RWPE2 (cell line): ENCODE measurements at regions not wholly inside any gene's neighbourhood (a gene's known extent, or its start where the extent isn't known, plus 50 kb on each side); places are given as distances from the start of the nearest gene placed in this dataset.
"Not testable (repeated sequence)": the region's sequence is repeated elsewhere in the genome, so short reads cannot be mapped to it uniquely, and the experiment has no call there.

Source experiments
- ATAC-seq: fragments of 200-7000 bp; cut with Tn5 transposase; 3 replicates; pipeline ENCODE4 v1.9.1; 2021; ENCODE audit warnings: low read depth
- DNase-seq: peaks from one replicate; pipeline ENCODE4 v3.0.0-alpha.2; 2020; ENCODE audit warnings: low spot score
- H3K27ac ChIP-seq: fragments of 450-650 bp; 2 replicates; pipeline ENCODE4 v1.5.1; 2017; ENCODE audit warnings: mild to moderate bottlenecking; ENCODE audit not compliant: poor library complexity, severe bottlenecking
- H3K27me3 ChIP-seq: fragments of 250-450 bp; sonication (Bioruptor Pico); 2 replicates; pipeline ENCODE4 v1.5.1; 2021; ENCODE audit warnings: mild to moderate bottlenecking, moderate library complexity; ENCODE audit not compliant: insufficient read depth, poor library complexity, severe bottlenecking
- H3K36me3 ChIP-seq: fragments of 250-450 bp; sonication (Bioruptor Pico); 2 replicates; pipeline ENCODE4 v1.5.1; 2020; ENCODE audit warnings: low read depth, mild to moderate bottlenecking, moderate library complexity
- H3K4me1 ChIP-seq: fragments of 250-450 bp; sonication (Bioruptor Pico); 2 replicates; pipeline ENCODE4 v1.5.1; 2021; ENCODE audit warnings: mild to moderate bottlenecking, moderate library complexity; ENCODE audit not compliant: insufficient read depth, poor library complexity, severe bottlenecking
- H3K4me3 ChIP-seq: fragments of 250-450 bp; sonication (Bioruptor Pico); 2 replicates; pipeline ENCODE4 v1.5.1; 2021; ENCODE audit warnings: mild to moderate bottlenecking, moderate library complexity; ENCODE audit not compliant: severe bottlenecking
- H3K9me3 ChIP-seq: fragments of 250-450 bp; sonication (Bioruptor Pico); 2 replicates; pipeline ENCODE4 v1.5.1; 2021; ENCODE audit warnings: mild to moderate bottlenecking, moderate library complexity; ENCODE audit not compliant: severe bottlenecking
- CTCF ChIP-seq: fragments of 450-650 bp; IDR thresholded peaks from one replicate; pipeline ENCODE4 v1.5.1; 2017; ENCODE audit warnings: mild to moderate bottlenecking, moderate library complexity; ENCODE audit not compliant: poor library complexity, severe bottlenecking

DNA sequence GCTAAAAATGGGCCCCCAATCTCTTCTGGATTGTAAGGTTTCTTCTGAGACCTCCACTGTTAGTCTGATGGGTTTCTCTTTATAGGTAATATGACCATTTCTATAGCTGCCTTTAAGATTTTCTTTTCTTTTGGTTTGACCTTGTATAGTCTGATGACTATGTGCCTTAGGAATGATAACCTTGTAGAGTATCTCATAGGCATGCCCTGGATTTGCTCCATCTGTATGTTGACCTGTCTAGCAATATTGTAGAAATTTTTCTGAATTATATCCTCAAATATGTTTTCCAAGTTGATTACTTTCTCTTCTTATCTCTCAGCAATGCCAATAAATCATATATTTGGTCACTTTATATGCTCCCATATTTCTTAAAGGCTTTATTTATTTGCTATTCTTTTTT is 1403.8 kb upstream of the GOT2 start:
- no peak overlapping the region for H3K4me3 ChIP-seq
- peaks cover 6% of the 10 kb centered on the region for H3K9me3 ChIP-seq
- no peak overlapping the region for H3K27ac ChIP-seq
- no peak for TF ChIP-seq CTCF
- H3K4me1 ChIP-seq = peaks cover 3% of the 10 kb centered on the region
- DNase-seq = no peak
- H3K27me3 ChIP-seq = peaks cover 3% of the 10 kb centered on the region
- no peaks in the 10 kb centered on the region for H3K36me3 ChIP-seq
- peak; percentile 46; the same call in 2 of the 3 replicates for ATAC-seq

- ATAC-seq (no peak), DNase-seq (no peak)
- Histone ChIP-seq H3K4me1 (no peaks in the 10 kb centered on the region), H3K36me3 (no peaks in the 10 kb centered on the region), H3K9me3 (no peaks in the 10 kb centered on the region), H3K27me3 (no peaks in the 10 kb centered on the region), H3K27ac (no peak overlapping the region), H3K4me3 (no peak overlapping the region)
- TF ChIP-seq CTCF = no peak
Measured at GRCh38 chr16:60127196-60127595, 1393.1 kb upstream of the GOT2 start.

GRCh38 chr16:60126115-60126514 is 1392.0 kb upstream of the GOT2 start:
- H3K4me1 ChIP-seq, ATAC-seq: not testable (repeated sequence)

DNA sequence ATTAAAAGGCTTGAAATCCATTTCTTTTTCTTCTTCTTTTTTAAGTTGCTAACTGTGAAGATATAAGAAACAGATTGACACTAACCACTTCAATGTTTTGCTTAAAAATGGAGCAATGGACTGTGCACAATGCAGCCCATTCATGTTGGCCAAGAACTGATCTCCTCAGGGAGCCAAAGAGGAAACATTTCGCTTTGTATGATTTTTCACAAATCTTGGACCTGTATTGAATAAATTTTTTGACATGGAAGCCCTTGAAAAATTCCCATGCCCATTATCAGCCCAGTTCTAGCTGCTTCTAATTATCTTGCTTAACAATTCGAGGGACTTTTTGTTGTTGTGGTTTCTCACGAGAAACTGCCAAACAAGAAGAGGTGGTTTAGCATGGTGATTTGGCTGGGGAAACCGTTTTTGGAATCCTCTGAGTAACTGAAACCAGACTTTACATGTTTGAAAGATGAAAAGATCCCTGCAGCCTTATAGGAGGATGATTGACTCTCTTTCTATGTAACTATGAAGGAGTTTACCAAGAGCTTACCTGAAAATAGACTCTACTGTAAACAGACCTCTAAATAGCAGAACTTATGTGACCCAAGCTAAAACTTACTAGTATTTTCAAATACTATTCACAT is 1389.4 kb upstream of the GOT2 start:
- Histone ChIP-seq H3K4me1 (no peaks in the 10 kb centered on the region), H3K9me3 (no peaks in the 10 kb centered on the region), H3K27me3 (no peaks in the 10 kb centered on the region), H3K27ac (no peak overlapping the region), H3K4me3 (no peak overlapping the region), H3K36me3 (no peaks in the 10 kb centered on the region)
- ATAC-seq = no peak
- TF ChIP-seq CTCF = no peak
- no peak for DNase-seq

More at GRCh38 chr16:60126115-60126514, 1392.0 kb upstream of the GOT2 start:
- H3K27ac ChIP-seq, H3K4me3 ChIP-seq, H3K36me3 ChIP-seq, H3K9me3 ChIP-seq, H3K27me3 ChIP-seq, DNase-seq: not testable (repeated sequence)

- Histone ChIP-seq H3K36me3 (no peaks in the 10 kb centered on the region), H3K9me3 (no peaks in the 10 kb centered on the region), H3K4me1 (no peaks in the 10 kb centered on the region), H3K27me3 (no peaks in the 10 kb centered on the region), H3K27ac (no peak overlapping the region), H3K4me3 (no peak overlapping the region)
- no peak for DNase-seq
- no peak for ATAC-seq
- no peak for TF ChIP-seq CTCF
Measured at GRCh38 chr16:60120586-60120985, 1386.5 kb upstream of the GOT2 start.
